Adrenal gland (tissue), 9 donors: ENCODE measurements at regions not wholly inside any gene's neighbourhood (a gene's known extent, or its start where the extent isn't known, plus 50 kb on each side); places are given as distances from the start of the nearest gene placed in this dataset.

Experiments used
- DNase-seq, 7 donors: peaks; one replicate each; pipeline ENCODE4 v3.0.0-alpha.2; 2019 to 2020
- H3K27ac ChIP-seq, 5 donors: fragments of 200-600 bp; sonication (generic) in 4 of 5; 1 replicate in 3 of 5; 2 replicates in 2 of 5; pipeline versions ENCODE4 v1.5.1 to v1.8.0; 2016 to 2020; ENCODE audit warnings: mild to moderate bottlenecking in 1 of 5
- H3K27me3 ChIP-seq: fragments of 200-600 bp; 2 replicates; pipeline ENCODE4 v1.8.0; 2021
- H3K36me3 ChIP-seq, 2 donors: fragments of 200-600 bp; replicated peaks in 1 of 2; 1 replicate in 1 of 2; 2 replicates in 1 of 2; pipeline versions ENCODE4 v1.5.1 to v1.8.0; 2018 to 2022
- H3K4me1 ChIP-seq, 2 donors: fragments of 200-600 bp; replicated peaks in 1 of 2; 1 replicate in 1 of 2; 2 replicates in 1 of 2; pipeline versions ENCODE4 v1.5.1 to v1.8.0; 2018 to 2021
- H3K4me3 ChIP-seq, 4 donors: fragments of 200-600 bp; sonication (generic) in 3 of 4; one replicate each; pipeline ENCODE4 v1.5.1; 2016 to 2018
- H3K9me3 ChIP-seq, 3 donors: fragments of 200-600 bp; sonication (generic) in 1 of 3; replicated peaks in 1 of 3; 1 replicate in 2 of 3; 2 replicates in 1 of 3; pipeline versions ENCODE4 v1.5.1 to v1.8.0; 2016 to 2021
- CTCF ChIP-seq, 6 experiments: fragments of 450-650 bp in 4 of 6; fragments of 200-600 bp in 2 of 6; sonication (generic) in 1 of 6; IDR thresholded peaks; 1 replicate in 5 of 6; 2 replicates in 1 of 6; pipeline versions ENCODE4 v1.5.1 to v1.8.0; 2016 to 2021; ENCODE audit warnings: antibody characterized with exemption in 6 of 6, mild to moderate bottlenecking in 2 of 6, moderate library complexity in 1 of 6
- POLR2A ChIP-seq, 2 donors: fragments of 450-650 bp; IDR thresholded peaks; one replicate each; pipeline ENCODE4 v1.6.1; 2017; ENCODE audit warnings: antibody characterized with exemption in 2 of 2, mild to moderate bottlenecking in 2 of 2, moderate library complexity in 1 of 2
- WGBS, 4 donors: extraction: QIAGEN DNeasy Blood & Tissue Kit in 2 of 4; methylation state at CpG; one replicate each; pipeline versions ENCODE4 v1.1.5 to v1.1.7; 2013 to 2017; 5-methylcytosine and 5-hydroxymethylcytosine counted together
- intact Hi-C, 2 donors: fragments of 100-400 bp; cut with DNase I; formaldehyde crosslinking; loops; one replicate each; pipeline versions ENCODE4 v1.14.1 to v1.15.0; 2022 to 2023
- donor health status: healthy with polysubstance abuse.
- donor health status: Bipolar disorder and iron deficiency.
- donor health status: DM: yes; HTN: yes; CAD: no.
- donor health status: DM: no; HTN: no; CAD: no.
- donor health status: DM: no; HTN: no; CAD: no.

- no peaks in the 10 kb centered on the region for H3K9me3 ChIP-seq
- TF ChIP-seq POLR2A (IDR thresholded peaks at IDR 0.05) (no peak), CTCF (IDR thresholded peaks at IDR 0.05) (no peak)
- H3K36me3 ChIP-seq: no peaks in the 10 kb centered on the region
- DNase-seq: peak in 2 of 7 donors; percentile 19 to 28
- 46 to 57% (median 50%) methylated on average over 14 of the region's 14 CpGs for WGBS, 4 donors
- no peaks in the 10 kb centered on the region for H3K27me3 ChIP-seq
- H3K4me3 ChIP-seq: no peak overlapping the region
- H3K27ac ChIP-seq: no peak overlapping the region
- no peaks in the 10 kb centered on the region for H3K4me1 ChIP-seq
- intact Hi-C loops: no loop called here
Measured at GRCh38 chr1:223479718-223480425, 86.7 kb downstream of the CCDC185 start.

- DNase-seq: no peak
- TF ChIP-seq POLR2A (IDR thresholded peaks at IDR 0.05): no peak
- TF ChIP-seq CTCF (IDR thresholded peaks at IDR 0.05): no peak
- no peaks in the 10 kb centered on the region for H3K27me3 ChIP-seq
- H3K4me3 ChIP-seq: no peak overlapping the region
- intact Hi-C loops: no loop called here
- H3K36me3 ChIP-seq: no peaks in the 10 kb centered on the region
- no peak overlapping the region for H3K27ac ChIP-seq
- no peaks in the 10 kb centered on the region for H3K9me3 ChIP-seq
- H3K4me1 ChIP-seq: no peaks in the 10 kb centered on the region
Measured at GRCh38 chr1:223482132-223482531, 88.9 kb downstream of the CCDC185 start.

DNA sequence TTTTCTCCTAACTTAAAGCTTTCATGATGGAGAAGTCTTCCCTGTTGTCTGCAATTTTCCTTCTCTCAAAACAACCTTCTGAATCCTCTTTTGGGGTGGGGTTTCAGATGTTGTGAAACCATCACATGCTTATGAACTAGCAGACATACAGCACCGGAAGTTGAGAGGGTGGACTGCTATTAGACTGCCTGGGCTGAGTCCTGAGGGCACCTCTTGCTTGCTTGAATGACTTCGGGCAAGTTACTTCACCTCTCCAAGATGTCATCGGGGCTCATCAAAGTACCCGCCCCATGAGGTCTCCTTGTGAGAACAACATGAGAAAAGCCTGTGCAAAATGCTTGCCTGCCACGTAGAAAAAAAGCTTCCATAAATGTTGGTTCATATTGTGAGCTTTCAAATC lies 89.6 kb downstream of the CCDC185 start:
- Histone ChIP-seq H3K27me3 (no peaks in the 10 kb centered on the region), H3K4me3 (no peak overlapping the region), H3K4me1 (no peaks in the 10 kb centered on the region), H3K27ac (no peak overlapping the region), H3K36me3 (no peaks in the 10 kb centered on the region), H3K9me3 (no peaks in the 10 kb centered on the region)
- DNase-seq: no peak
- WGBS, 4 donors: 78 to 85% (median 82%) methylated on average over 5 of the region's 5 CpGs
- TF ChIP-seq CTCF (IDR thresholded peaks at IDR 0.05): no peak
- TF ChIP-seq POLR2A (IDR thresholded peaks at IDR 0.05): no peak
- intact Hi-C loops: no loop called here

GRCh38 chr1:223483511-223483910 lies 90.3 kb downstream of the CCDC185 start:
- Histone ChIP-seq H3K27me3 (no peaks in the 10 kb centered on the region), H3K9me3 (no peaks in the 10 kb centered on the region), H3K36me3 (no peaks in the 10 kb centered on the region), H3K27ac (no peak overlapping the region), H3K4me1 (no peaks in the 10 kb centered on the region), H3K4me3 (no peak overlapping the region)
- no peak for DNase-seq
- TF ChIP-seq CTCF (IDR thresholded peaks at IDR 0.05): no peak
- no peak for TF ChIP-seq POLR2A (IDR thresholded peaks at IDR 0.05)
- 50 to 87% (median 78%) methylated on average over 2 to 5 of the region's 5 CpGs for WGBS, 4 donors
- intact Hi-C loops: no loop called here
